Neural cell (in vitro differentiated cells): ENCODE measurements at regions not wholly inside any gene's neighbourhood (a gene's known extent, or its start where the extent isn't known, plus 50 kb on each side); places are given as distances from the start of the nearest gene placed in this dataset.

Source experiments
- H2AFZ ChIP-seq: fragments of 200-600, 300-800 bp; sonication (generic), shearing (Covaris generic); 2 replicates; pipeline ENCODE4 v1.6.0; 2014; ENCODE audit warnings: low read depth, mild to moderate bottlenecking, antibody characterized with exemption, low read length, moderate library complexity
- H3F3A ChIP-seq: fragments of 200-600 bp; shearing (Covaris generic); 2 replicates; pipeline ENCODE4 v1.6.1; 2016; ENCODE audit warnings: mild to moderate bottlenecking, moderate library complexity, mixed read lengths, antibody characterized with exemption, low read length; ENCODE audit not compliant: insufficient read depth, poor library complexity, severe bottlenecking
- H3K27ac ChIP-seq: fragments of 200-600, 300-800 bp; sonication (generic), shearing (Covaris generic); 2 replicates; pipeline ENCODE4 v1.5.1; 2014; ENCODE audit warnings: mild to moderate bottlenecking, low read length, moderate library complexity
- H3K27me3 ChIP-seq: fragments of 300-800, 200-600 bp; sonication (generic), shearing (Covaris generic); 2 replicates; pipeline ENCODE4 v1.6.0; 2014; ENCODE audit warnings: mild to moderate bottlenecking, low read depth, low read length, moderate library complexity; ENCODE audit not compliant: insufficient read depth
- H3K36me3 ChIP-seq: fragments of 300-800, 200-600 bp; sonication (generic), shearing (Covaris generic); 2 replicates; pipeline ENCODE4 v1.5.1; 2014; ENCODE audit warnings: mild to moderate bottlenecking, antibody characterized with exemption, low read length, moderate library complexity; ENCODE audit not compliant: insufficient read depth
- H3K4me2 ChIP-seq: fragments of 300-800, 200-600 bp; sonication (generic), shearing (Covaris generic); 2 replicates; pipeline ENCODE4 v1.6.0; 2014; ENCODE audit warnings: mild to moderate bottlenecking, low read length
- H3K4me3 ChIP-seq: fragments of 300-800, 200-600 bp; sonication (generic), shearing (Covaris generic); 2 replicates; pipeline ENCODE4 v1.5.1; 2014; ENCODE audit warnings: mild to moderate bottlenecking, low read length, moderate library complexity
- H3K79me2 ChIP-seq: fragments of 200-600 bp; shearing (Covaris generic); replicated peaks from 2 replicates; pipeline ENCODE4 v1.6.0; 2014; ENCODE audit warnings: mild to moderate bottlenecking, low read length, moderate library complexity; ENCODE audit not compliant: insufficient read depth
- H3K9ac ChIP-seq: fragments of 300-800, 200-600 bp; sonication (generic), shearing (Covaris generic); 2 replicates; pipeline ENCODE4 v1.6.1; 2016; ENCODE audit warnings: mild to moderate bottlenecking, low read length, mixed read lengths
- H3K9me2 ChIP-seq: fragments of 200-600 bp; shearing (Covaris generic); 2 replicates; pipeline ENCODE4 v1.6.1; 2016; ENCODE audit warnings: mild to moderate bottlenecking, low read length, mixed read lengths; ENCODE audit not compliant: insufficient read depth
- H3K9me3 ChIP-seq: fragments of 200-600, 300-800 bp; sonication (generic), shearing (Covaris generic); 2 replicates; pipeline ENCODE4 v1.6.1; 2016; ENCODE audit warnings: mild to moderate bottlenecking, mixed run types, low read length, moderate library complexity, mixed read lengths
- H4K20me1 ChIP-seq: fragments of 200-600 bp; shearing (Covaris generic); 2 replicates; pipeline ENCODE4 v1.6.1; 2016; ENCODE audit warnings: mild to moderate bottlenecking, mixed run types; ENCODE audit not compliant: insufficient read depth
- CTCF ChIP-seq: fragments of 450-650 bp; IDR thresholded peaks from 2 replicates; pipeline ENCODE4 v1.5.1; 2014; ENCODE audit warnings: antibody characterized with exemption, mild to moderate bottlenecking, moderate library complexity; ENCODE audit not compliant: poor library complexity, severe bottlenecking
- EP300 ChIP-seq: fragments of 450-650 bp; conservative IDR thresholded peaks from 2 replicates; pipeline ENCODE4 v1.6.1; 2014; ENCODE audit warnings: antibody characterized with exemption, mild to moderate bottlenecking, moderate library complexity; ENCODE audit not compliant: poor library complexity, severe bottlenecking
- EZH2 ChIP-seq: fragments of 200-600, 300-800 bp; shearing (Covaris generic), sonication (generic); IDR thresholded peaks from 2 replicates; pipeline ENCODE4 v1.6.1; 2014; ENCODE audit warnings: antibody characterized with exemption, low read length, borderline replicate concordance, mild to moderate bottlenecking; ENCODE audit not compliant: insufficient read depth, poor library complexity, severe bottlenecking
- MXI1 ChIP-seq: fragments of 450-650 bp; conservative IDR thresholded peaks from 2 replicates; pipeline ENCODE4 v1.6.1; 2014; ENCODE audit warnings: antibody characterized with exemption, mild to moderate bottlenecking; ENCODE audit not compliant: poor library complexity, severe bottlenecking
- POLR2AphosphoS5 ChIP-seq: IDR thresholded peaks from 2 replicates; pipeline ENCODE4 v1.6.1; 2012
- RAD21 ChIP-seq: fragments of 450-650 bp; conservative IDR thresholded peaks from 2 replicates; pipeline ENCODE4 v1.6.1; 2014; ENCODE audit warnings: antibody characterized with exemption, mild to moderate bottlenecking, moderate library complexity
- REST ChIP-seq: IDR thresholded peaks from 2 replicates; pipeline ENCODE4 v1.6.1; 2012; ENCODE audit warnings: borderline replicate concordance
- SMC3 ChIP-seq: fragments of 450-650 bp; conservative IDR thresholded peaks from 2 replicates; pipeline ENCODE4 v1.6.1; 2014; ENCODE audit warnings: antibody characterized with exemption, mild to moderate bottlenecking, moderate library complexity; ENCODE audit not compliant: poor library complexity
- TAF1 ChIP-seq: IDR thresholded peaks from 2 replicates; pipeline ENCODE4 v1.6.1; 2012; ENCODE audit warnings: low read depth

- Histone ChIP-seq H3K27me3 (no peaks in the 10 kb centered on the region), H4K20me1 (no peaks in the 10 kb centered on the region), H3K9me3 (no peaks in the 10 kb centered on the region), H3F3A (no peaks in the 10 kb centered on the region), H3K4me3 (no peak overlapping the region), H3K9me2 (no peaks in the 10 kb centered on the region), H3K36me3 (no peaks in the 10 kb centered on the region), H3K9ac (no peak overlapping the region), H3K79me2 (no peaks in the 10 kb centered on the region), H2AFZ (no peak overlapping the region), H3K27ac (no peak overlapping the region), H3K4me2 (no peak overlapping the region)
- TF ChIP-seq EP300: no peak
- no peak for TF ChIP-seq EZH2
- no peak for TF ChIP-seq RAD21
- no peak for TF ChIP-seq REST
- no peak for TF ChIP-seq CTCF
- TF ChIP-seq POLR2AphosphoS5: no peak
- TF ChIP-seq SMC3: no peak
- TF ChIP-seq MXI1: no peak
These were observed 71.4 kb upstream of the ZNF438 start for GRCh38 chr10:31103112-31103511.

- no peaks in the 10 kb centered on the region for H3F3A ChIP-seq
- H3K9me3 ChIP-seq: peaks cover 8% of the 10 kb centered on the region
- no peaks in the 10 kb centered on the region for H3K9me2 ChIP-seq
- H3K79me2 ChIP-seq: no peaks in the 10 kb centered on the region
- H3K27ac ChIP-seq: no peak overlapping the region
- no peak overlapping the region for H3K4me3 ChIP-seq
- H3K36me3 ChIP-seq: no peaks in the 10 kb centered on the region
- H3K27me3 ChIP-seq: no peaks in the 10 kb centered on the region
- H2AFZ ChIP-seq: no peak overlapping the region
- H4K20me1 ChIP-seq: no peaks in the 10 kb centered on the region
- no peak overlapping the region for H3K9ac ChIP-seq
- H3K4me2 ChIP-seq: no peak overlapping the region
- TF ChIP-seq TAF1: no peak
- no peak for TF ChIP-seq REST
- no peak for TF ChIP-seq EP300
- TF ChIP-seq POLR2AphosphoS5: no peak
- no peak for TF ChIP-seq MXI1
- no peak for TF ChIP-seq SMC3
These were observed 81.3 kb upstream of the ZNF438 start for GRCh38 chr10:31112961-31113360.
